Fibroblast of the aortic adventitia (primary cell): ENCODE measurements at regions not wholly inside any gene's neighbourhood (a gene's known extent, or its start where the extent isn't known, plus 50 kb on each side); places are given as distances from the start of the nearest gene placed in this dataset.

Source experiments
- DNase-seq: peaks from one replicate; pipeline ENCODE4 v3.0.0-alpha.2; 2010; ENCODE audit warnings: low read depth
- H3K4me3 ChIP-seq: 2 replicates; pipeline ENCODE4 v1.5.1; 2011; ENCODE audit warnings: low read depth, mild to moderate bottlenecking, control low read depth, low read length, moderate library complexity
- TF ChIP-seq, protein P1 (sequence below): IDR thresholded peaks from 2 replicates; pipeline ENCODE4 v1.5.1; 2011; ENCODE audit warnings: mild to moderate bottlenecking, low read length, control low read depth, inconsistent platforms; ENCODE audit not compliant: insufficient read depth

DNA sequence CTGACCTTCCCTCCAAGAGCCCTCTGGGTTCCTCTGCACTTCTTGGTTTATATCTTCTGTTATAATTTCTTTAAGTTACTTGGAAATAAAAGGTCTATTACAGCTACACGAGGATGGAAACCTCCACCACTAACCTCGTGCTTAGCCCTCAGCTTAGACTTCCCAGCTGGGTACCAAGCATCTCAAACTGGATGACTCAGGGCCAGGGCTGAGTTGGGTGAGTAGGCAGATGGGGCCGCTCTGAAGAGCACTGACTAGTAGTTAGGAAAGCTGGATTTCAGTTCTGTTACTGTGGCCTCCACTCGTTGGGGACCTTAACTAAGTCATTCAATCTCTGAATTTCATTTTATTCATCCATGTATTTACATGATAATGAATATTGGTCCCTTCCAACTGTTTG lies 1036.6 kb downstream of the IGSF11 start:
- no peak overlapping the region for H3K4me3 ChIP-seq
- TF ChIP-seq, protein P1, sequence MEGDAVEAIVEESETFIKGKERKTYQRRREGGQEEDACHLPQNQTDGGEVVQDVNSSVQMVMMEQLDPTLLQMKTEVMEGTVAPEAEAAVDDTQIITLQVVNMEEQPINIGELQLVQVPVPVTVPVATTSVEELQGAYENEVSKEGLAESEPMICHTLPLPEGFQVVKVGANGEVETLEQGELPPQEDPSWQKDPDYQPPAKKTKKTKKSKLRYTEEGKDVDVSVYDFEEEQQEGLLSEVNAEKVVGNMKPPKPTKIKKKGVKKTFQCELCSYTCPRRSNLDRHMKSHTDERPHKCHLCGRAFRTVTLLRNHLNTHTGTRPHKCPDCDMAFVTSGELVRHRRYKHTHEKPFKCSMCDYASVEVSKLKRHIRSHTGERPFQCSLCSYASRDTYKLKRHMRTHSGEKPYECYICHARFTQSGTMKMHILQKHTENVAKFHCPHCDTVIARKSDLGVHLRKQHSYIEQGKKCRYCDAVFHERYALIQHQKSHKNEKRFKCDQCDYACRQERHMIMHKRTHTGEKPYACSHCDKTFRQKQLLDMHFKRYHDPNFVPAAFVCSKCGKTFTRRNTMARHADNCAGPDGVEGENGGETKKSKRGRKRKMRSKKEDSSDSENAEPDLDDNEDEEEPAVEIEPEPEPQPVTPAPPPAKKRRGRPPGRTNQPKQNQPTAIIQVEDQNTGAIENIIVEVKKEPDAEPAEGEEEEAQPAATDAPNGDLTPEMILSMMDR: no peak
- peak; percentile 33 for DNase-seq

DNA sequence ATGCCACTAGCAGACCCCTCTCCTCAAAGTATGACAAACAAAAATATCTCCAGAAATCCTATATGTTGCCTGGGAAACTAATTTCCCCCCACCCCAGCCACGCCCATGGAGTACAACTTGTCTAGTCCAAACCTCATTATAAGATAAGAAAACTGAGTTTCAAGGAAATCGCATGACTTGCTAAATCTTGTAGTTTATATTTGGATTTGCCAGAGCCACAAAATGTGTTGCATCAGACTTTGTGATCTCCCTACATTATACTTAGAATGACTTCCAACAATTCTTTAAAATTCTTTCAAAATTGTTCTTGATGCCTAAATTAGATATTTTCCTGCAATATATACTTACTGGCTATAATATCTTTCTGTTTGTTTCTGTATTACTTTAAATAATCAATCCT lies 1034.4 kb downstream of the IGSF11 start:
- TF ChIP-seq, protein P1: no peak
- peak; percentile 71 for DNase-seq
- H3K4me3 ChIP-seq: no peak overlapping the region

DNA sequence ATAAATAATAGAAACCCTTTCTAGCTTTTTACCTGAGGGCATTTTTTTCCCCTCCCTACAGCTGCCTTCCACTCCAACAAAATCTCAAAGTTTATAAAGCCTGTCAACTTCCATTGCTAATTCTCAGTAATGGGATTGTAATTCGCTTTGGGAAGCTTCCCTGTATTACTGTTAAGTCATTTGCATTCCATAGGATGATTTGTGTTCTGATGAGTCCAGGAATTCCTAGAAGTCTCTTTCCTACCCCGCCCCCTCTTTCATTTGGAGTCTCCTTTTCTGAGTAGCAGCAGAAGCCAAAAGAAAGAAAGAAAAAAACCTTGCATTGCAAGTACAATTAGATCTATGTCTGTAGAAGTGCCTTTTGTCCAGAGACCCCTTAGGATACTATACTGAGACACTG lies 1033.3 kb downstream of the IGSF11 start:
- no peak overlapping the region for H3K4me3 ChIP-seq
- no peak for DNase-seq
- TF ChIP-seq, protein P1: no peak

DNA sequence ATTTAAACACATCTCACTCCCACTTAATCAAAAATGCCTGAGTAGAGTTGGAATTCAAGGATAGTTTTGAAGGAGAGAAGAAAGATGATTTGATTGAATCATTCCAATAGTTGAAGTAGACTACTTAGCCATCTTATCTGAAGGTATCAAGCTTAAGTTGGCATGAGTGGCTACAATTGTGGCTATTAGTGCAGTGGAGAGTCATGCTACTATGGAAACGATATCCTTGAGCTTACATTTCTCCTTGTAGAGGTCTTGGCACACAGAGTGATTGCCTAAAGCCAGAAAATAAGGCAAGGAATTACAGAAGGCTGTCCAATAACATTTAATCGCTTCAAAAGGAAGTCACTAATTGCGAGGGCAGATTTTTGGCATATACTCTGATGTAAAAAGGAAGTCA lies 1022.7 kb downstream of the IGSF11 start:
- TF ChIP-seq, protein P1: no peak
- no peak overlapping the region for H3K4me3 ChIP-seq
- peak; percentile 15 for DNase-seq

DNA sequence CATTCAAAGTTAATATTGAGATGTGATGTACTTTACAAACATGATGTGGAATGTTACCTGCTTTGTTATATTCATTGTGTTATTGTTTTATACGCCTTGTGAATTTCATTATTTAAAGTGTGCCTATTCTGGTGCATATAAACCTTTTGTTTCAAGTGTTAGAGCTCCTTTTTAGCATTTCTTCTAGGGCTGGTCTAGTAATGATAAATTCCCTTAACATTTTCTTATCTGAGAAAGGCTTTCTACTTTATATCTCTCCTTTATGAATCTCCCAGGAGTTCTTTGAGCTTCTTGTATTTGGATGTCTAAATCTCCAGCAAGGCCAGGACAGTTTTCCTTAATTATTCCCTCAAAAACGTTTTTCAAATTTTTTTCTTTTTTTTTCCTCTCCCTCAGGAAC lies 1005.6 kb downstream of the IGSF11 start:
- TF ChIP-seq, protein P1: no peak
- H3K4me3 ChIP-seq: no peak overlapping the region
- no peak for DNase-seq

DNA sequence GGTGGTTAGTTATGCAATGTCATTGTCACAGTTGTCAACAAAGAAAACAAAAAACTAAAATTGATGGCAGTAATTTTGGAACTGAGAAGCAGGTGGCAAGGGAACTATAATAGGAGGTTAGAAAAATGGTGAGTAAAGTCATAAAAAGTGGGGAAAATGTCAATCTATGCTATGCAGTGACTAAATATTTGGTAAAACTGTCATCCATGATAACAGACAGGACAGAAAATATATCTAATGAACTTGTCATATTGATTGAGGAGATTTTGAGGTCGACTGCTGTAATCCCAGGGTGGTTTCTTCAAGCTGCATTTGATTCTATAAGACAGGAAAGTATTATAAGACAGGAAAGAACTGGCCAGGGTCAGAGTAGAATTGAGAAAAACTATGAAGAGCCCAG lies 998.4 kb downstream of the IGSF11 start:
- TF ChIP-seq, protein P1: no peak
- DNase-seq: no peak

DNA sequence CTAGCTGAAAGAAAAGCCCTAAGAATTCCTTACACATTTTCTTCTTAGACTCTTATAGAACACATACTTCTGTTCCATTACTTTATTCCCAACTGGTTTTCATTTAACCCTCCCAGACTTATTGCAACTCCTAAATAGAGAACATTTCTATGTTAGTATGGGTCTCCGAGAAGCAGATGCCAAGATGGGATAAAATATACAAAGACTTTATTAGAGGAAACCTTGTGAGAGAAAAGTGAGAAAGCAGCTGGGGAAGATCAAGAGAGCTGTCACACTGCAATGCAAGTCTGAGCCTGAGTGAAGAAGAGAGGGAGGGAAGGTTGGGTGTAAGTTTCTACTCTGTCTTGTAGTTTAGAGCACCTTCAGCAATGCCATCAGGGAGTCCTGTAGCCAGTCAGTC lies 979.3 kb downstream of the IGSF11 start:
- DNase-seq: no peak
- no peak overlapping the region for H3K4me3 ChIP-seq
- TF ChIP-seq, protein P1: no peak

More for the DNA sequence above, 998.4 kb downstream of the IGSF11 start:
- H3K4me3 ChIP-seq: no peak overlapping the region
